ENCODE measurements at regions not wholly inside any gene's neighbourhood (a gene's known extent, or its start where the extent isn't known, plus 50 kb on each side); places are given as distances from the start of the nearest gene placed in this dataset.

GRCh38 chr1:3989465-3989864 is 89.4 kb upstream of the C1orf174 start:
- no peaks in the 10 kb centered on the region for H3K36me3 ChIP-seq (ENCODE audit: insufficient read depth, low read length)
- H3K27ac Mint-ChIP-seq (ENCODE audit: unreplicated experiment) = no peak overlapping the region
- no peak for TF ChIP-seq CTCF (IDR thresholded peaks at IDR 0.05; ENCODE audit: insufficient read depth, low read depth, low read length)
- TF ChIP-seq EZH2 (IDR thresholded peaks at IDR 0.05; ENCODE audit: insufficient read depth, low read length) = no peak
- peaks cover 2% of the 10 kb centered on the region for H3K36me3 Mint-ChIP-seq (ENCODE audit: low read depth, unreplicated experiment)
- no peak for FAIRE-seq
- no peak overlapping the region for H3K27ac ChIP-seq (ENCODE audit: low read depth, low read length)
- H3K4me2 ChIP-seq (ENCODE audit: low read length) = no peak overlapping the region
- no peak overlapping the region for H3K9ac ChIP-seq (ENCODE audit: low read length)
- H3K79me2 ChIP-seq (ENCODE audit: insufficient read depth, low read length) = no peaks in the 10 kb centered on the region
- H3K9me3 Mint-ChIP-seq (ENCODE audit: unreplicated experiment) = peaks cover 11% of the 10 kb centered on the region
- DNase-seq (ENCODE audit: low read depth) = no peak
- H3K4me3 Mint-ChIP-seq (ENCODE audit: unreplicated experiment) = no peak overlapping the region
- H3K9me3 ChIP-seq (ENCODE audit: insufficient read depth, low read depth, low read length) = peaks cover 5% of the 10 kb centered on the region
- H3K27me3 Mint-ChIP-seq (ENCODE audit: low read depth, unreplicated experiment) = no peaks in the 10 kb centered on the region
- H3K27me3 ChIP-seq (ENCODE audit: insufficient read depth, low read length) = no peaks in the 10 kb centered on the region
- no peaks in the 10 kb centered on the region for H3K4me1 ChIP-seq (ENCODE audit: insufficient read depth, low read length)
- H3K4me1 Mint-ChIP-seq (ENCODE audit: low read depth, unreplicated experiment) = no peaks in the 10 kb centered on the region
- H3K4me3 ChIP-seq (ENCODE audit: insufficient read depth, low read depth, low read length) = no peak overlapping the region
- H4K20me1 ChIP-seq (ENCODE audit: insufficient read depth, low read length) = no peaks in the 10 kb centered on the region
- H2AFZ ChIP-seq (ENCODE audit: low read depth, low read length) = no peak overlapping the region

- Histone ChIP-seq H3K27ac (ENCODE audit: low read depth, low read length) (no peak overlapping the region), H4K20me1 (ENCODE audit: insufficient read depth, low read length) (no peaks in the 10 kb centered on the region), H3K9me3 (ENCODE audit: insufficient read depth, low read depth, low read length) (peaks cover 5% of the 10 kb centered on the region), H3K4me2 (ENCODE audit: low read length) (no peak overlapping the region), H3K4me1 (ENCODE audit: insufficient read depth, low read length) (no peaks in the 10 kb centered on the region), H2AFZ (ENCODE audit: low read depth, low read length) (no peak overlapping the region), H3K9ac (ENCODE audit: low read length) (no peak overlapping the region), H3K36me3 (ENCODE audit: insufficient read depth, low read length) (no peaks in the 10 kb centered on the region), H3K27me3 (ENCODE audit: insufficient read depth, low read length) (no peaks in the 10 kb centered on the region), H3K4me3 (ENCODE audit: insufficient read depth, low read depth, low read length) (no peak overlapping the region), H3K79me2 (ENCODE audit: insufficient read depth, low read length) (no peaks in the 10 kb centered on the region)
- FAIRE-seq (no peak), DNase-seq (ENCODE audit: low read depth) (no peak)
- Mint-ChIP-seq H3K27ac (ENCODE audit: unreplicated experiment) (peak overlapping the region; percentile 41), H3K4me3 (ENCODE audit: unreplicated experiment) (no peak overlapping the region), H3K27me3 (ENCODE audit: low read depth, unreplicated experiment) (no peaks in the 10 kb centered on the region), H3K36me3 (ENCODE audit: low read depth, unreplicated experiment) (peaks cover 2% of the 10 kb centered on the region), H3K9me3 (ENCODE audit: unreplicated experiment) (peaks cover 8% of the 10 kb centered on the region), H3K4me1 (ENCODE audit: low read depth, unreplicated experiment) (no peaks in the 10 kb centered on the region)
- TF ChIP-seq EZH2 (IDR thresholded peaks at IDR 0.05; ENCODE audit: insufficient read depth, low read length) (no peak), CTCF (IDR thresholded peaks at IDR 0.05; ENCODE audit: insufficient read depth, low read depth, low read length) (no peak)
These were observed 92.1 kb upstream of the C1orf174 start for GRCh38 chr1:3992103-3992556.

- TF ChIP-seq EZH2 (IDR thresholded peaks at IDR 0.05; ENCODE audit: insufficient read depth, low read length) (no peak), CTCF (IDR thresholded peaks at IDR 0.05; ENCODE audit: insufficient read depth, low read depth, low read length) (no peak)
- Histone ChIP-seq H3K4me1 (ENCODE audit: insufficient read depth, low read length) (no peaks in the 10 kb centered on the region), H3K9me3 (ENCODE audit: insufficient read depth, low read depth, low read length) (peaks cover 5% of the 10 kb centered on the region), H3K27ac (ENCODE audit: low read depth, low read length) (no peak overlapping the region), H3K36me3 (ENCODE audit: insufficient read depth, low read length) (no peaks in the 10 kb centered on the region), H3K9ac (ENCODE audit: low read length) (no peak overlapping the region), H3K4me3 (ENCODE audit: insufficient read depth, low read depth, low read length) (no peak overlapping the region), H2AFZ (ENCODE audit: low read depth, low read length) (no peak overlapping the region), H3K27me3 (ENCODE audit: insufficient read depth, low read length) (no peaks in the 10 kb centered on the region), H3K79me2 (ENCODE audit: insufficient read depth, low read length) (no peaks in the 10 kb centered on the region), H4K20me1 (ENCODE audit: insufficient read depth, low read length) (no peaks in the 10 kb centered on the region), H3K4me2 (ENCODE audit: low read length) (no peak overlapping the region)
- Mint-ChIP-seq H3K9me3 (ENCODE audit: unreplicated experiment) (peaks cover 8% of the 10 kb centered on the region), H3K27ac (ENCODE audit: unreplicated experiment) (no peak overlapping the region), H3K27me3 (ENCODE audit: low read depth, unreplicated experiment) (no peaks in the 10 kb centered on the region), H3K4me3 (ENCODE audit: unreplicated experiment) (no peak overlapping the region), H3K36me3 (ENCODE audit: low read depth, unreplicated experiment) (peaks cover 2% of the 10 kb centered on the region), H3K4me1 (ENCODE audit: low read depth, unreplicated experiment) (no peaks in the 10 kb centered on the region)
- FAIRE-seq (no peak), DNase-seq (ENCODE audit: low read depth) (no peak)
These were observed 92.7 kb upstream of the C1orf174 start for GRCh38 chr1:3992746-3993145.
